GM19395 (cell line): ENCODE measurements at regions not wholly inside any gene's neighbourhood (a gene's known extent, or its start where the extent isn't known, plus 50 kb on each side); places are given as distances from the start of the nearest gene placed in this dataset.

Experiments used
- ATAC-seq: cut with Tn5 transposase; IDR thresholded peaks from one replicate; pipeline ENCODE4 v1.9.1; 2021; ENCODE audit warnings: mild to moderate bottlenecking, moderate library complexity; ENCODE audit not compliant: unreplicated experiment

DNA sequence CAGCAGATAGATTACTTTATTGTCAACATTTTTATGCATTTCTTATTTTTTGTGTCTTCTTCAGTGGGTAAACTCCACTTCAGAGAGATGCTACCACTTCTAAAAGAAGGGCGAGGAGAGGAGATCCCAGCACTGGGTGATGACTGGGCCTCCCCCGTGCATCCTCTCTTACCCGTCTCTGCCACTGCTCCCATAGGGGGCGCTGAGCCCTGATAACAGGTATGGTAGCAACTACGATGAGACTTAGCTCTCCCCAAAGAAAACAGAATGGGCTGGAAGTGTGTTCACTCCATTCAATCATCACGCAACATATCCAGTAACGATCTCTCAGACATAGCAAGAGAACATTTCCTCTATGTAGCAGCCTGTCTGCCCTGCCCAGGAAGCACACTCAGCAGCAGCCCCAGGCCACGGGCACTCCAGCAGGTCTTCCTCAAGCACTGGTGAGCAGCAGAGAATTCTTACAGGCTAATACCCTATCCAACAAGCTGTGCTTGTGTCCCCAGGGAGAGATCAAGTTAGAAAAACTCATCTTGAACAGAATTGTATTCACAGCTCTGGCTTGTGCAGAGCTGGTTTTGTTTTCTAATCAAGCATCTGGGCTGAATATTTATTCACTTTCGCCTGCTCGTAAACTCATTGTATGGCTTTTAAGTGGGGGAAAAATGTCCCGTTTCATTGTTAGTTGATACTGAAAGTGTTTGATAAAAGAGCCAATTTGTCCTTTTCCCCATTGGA is 533.1 kb upstream of the CDH4 start:
- no peak for ATAC-seq

DNA sequence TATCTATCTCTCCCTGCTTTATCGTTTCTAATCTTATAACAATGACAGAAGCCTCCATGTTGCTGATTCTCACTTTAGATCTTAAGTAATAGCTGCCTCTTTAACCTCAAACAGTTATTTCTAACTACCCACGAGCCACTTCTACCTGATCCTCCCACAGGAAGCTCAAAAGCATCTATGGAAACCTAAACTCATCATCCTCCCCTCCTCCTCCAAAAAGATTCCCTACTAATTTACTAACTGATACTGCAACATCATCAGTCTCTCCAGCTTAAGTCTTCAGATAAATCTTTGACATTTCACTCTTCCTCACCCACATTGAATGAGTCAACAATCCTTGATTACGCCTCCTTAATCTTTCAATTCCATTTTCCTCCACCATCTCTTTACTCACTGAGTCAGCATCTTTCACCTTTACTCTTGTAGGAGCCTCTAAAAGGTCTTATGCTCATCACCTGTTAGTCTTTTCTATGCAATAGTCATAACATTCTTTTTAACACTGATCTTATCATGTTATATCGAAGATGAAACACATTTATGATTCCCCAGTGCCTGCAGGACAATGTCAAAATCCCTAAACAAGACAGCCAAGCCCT is 526.7 kb upstream of the CDH4 start:
- ATAC-seq: no peak

DNA sequence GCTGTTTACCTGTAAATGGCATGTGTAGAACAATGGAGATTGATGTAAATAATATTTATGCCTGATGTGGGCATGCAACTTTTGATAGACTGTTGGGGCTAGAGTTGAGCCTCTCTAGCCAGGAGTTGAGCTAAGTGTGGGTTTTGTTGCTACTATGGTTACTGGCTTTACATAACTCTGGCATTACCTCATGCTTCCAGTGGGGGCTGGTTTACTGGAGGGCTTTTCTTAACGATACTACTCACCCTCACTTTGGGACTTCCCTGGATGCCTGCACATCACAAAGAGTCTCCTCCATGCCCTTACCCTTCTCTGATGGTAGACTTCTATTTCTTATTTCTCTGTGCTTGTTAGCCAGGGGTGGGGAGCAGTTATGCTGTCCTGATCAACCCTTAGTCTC is 524.6 kb upstream of the CDH4 start:
- ATAC-seq: no peak

DNA sequence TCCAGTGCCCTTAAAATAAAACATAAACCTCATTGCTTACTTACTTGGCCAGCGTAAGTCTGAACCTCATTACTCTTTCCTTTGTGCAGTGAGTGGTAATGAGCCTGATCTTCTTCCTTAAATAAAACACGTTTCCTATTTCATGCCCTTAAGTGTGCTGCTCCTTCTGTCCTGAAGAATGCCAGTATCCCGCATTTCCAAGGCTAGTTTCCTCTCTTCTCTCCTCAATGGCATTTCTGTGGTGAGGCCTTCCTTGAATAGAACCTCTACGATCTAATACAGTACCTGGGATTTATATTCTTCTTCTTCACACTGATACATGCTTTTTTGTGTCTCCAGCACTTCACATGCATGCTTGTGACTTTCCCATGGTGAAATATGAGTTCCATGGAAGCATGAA is 523.4 kb upstream of the CDH4 start:
- no peak for ATAC-seq

DNA sequence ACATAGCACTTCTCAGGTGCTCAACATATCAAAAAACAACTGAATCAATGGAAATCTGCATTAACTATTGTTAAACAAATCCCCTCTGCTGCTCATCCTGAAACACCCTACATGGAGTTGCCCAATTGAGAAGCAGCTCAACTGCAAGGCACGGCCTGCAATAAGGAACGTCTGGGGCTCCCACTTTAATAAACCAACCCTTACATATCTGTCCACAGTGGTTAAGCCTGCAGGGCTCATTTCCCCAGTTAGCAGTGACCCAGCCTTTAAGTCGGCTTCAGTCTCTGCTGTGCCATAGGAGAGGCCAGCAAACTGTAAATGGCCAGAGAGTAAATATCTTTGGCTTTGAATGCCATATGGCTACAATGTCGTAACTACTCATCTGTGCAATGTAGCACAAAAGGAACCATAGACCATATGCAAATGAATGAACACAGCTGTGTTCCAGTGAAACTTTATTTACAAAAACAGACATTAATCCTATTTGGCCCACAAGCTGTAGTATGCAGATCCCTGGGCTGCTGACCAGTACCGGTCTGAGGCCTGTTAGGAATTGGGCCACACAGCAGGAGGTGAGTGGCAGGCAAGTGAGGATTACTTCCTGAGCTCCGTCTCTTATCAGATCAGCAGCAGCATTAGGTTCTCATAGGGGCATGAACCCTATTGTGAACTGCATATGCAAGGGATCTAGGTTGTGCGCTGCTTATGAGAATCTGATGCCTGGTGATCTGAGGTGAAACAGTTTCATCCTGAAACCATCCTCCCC is 522.7 kb upstream of the CDH4 start:
- no peak for ATAC-seq

- no peak for ATAC-seq
Observed at GRCh38 chr20:60732322-60732721, 519.7 kb upstream of the CDH4 start.

- no peak for ATAC-seq
Observed at GRCh38 chr20:60748086-60748485, 504.0 kb upstream of the CDH4 start.

GRCh38 chr20:60749804-60750602 is 502.1 kb upstream of the CDH4 start:
- no peak for ATAC-seq

DNA sequence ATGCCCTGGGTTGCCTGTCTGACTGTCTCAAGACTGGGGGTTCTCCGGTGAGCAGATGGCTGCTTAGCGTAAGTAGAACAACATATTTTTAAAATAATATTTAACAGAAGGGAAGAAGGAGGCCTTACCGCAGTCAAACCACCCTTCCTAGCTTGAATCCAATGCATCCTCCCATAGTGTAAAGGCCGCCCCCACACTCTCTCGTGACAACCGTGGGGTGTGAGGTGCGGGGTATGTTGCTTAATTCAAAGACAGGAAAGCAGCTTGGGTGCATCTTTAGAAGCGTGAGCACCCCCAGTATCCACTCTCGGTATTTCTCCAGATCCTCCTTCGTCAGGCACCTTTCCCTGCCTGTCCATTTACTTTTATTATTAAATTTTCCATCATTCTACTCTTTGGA is 501.2 kb upstream of the CDH4 start:
- ATAC-seq: no peak

- no peak for ATAC-seq
Observed at GRCh38 chr20:60751826-60752225, 500.2 kb upstream of the CDH4 start.

- ATAC-seq: no peak
Observed at GRCh38 chr20:60752741-60753420, 499.2 kb upstream of the CDH4 start.

- no peak for ATAC-seq
Observed at GRCh38 chr20:60754856-60755255, 497.2 kb upstream of the CDH4 start.

DNA sequence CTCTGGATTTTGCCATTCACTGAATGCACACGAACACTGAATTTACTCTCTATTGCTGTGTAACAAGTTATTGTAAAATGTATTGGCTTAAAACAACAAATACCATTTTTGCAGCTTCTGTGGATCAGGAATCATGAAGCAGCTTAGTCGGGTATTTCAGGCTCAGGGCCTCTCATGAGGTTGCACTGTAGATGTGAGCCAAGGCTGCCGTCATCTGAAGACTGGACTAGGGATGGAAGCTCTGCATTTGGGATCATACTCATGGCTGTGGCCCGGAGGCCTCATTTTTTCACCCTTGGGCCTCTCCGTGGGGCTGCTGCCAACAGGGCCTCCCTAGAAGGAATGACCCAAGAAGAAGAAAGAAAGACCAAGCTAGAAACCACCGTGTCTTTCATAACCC is 492.4 kb upstream of the CDH4 start:
- ATAC-seq: no peak

- no peak for ATAC-seq
Observed at GRCh38 chr20:60760256-60761000, 491.6 kb upstream of the CDH4 start.

GRCh38 chr20:60761056-60761455 is 491.0 kb upstream of the CDH4 start:
- ATAC-seq: no peak

DNA sequence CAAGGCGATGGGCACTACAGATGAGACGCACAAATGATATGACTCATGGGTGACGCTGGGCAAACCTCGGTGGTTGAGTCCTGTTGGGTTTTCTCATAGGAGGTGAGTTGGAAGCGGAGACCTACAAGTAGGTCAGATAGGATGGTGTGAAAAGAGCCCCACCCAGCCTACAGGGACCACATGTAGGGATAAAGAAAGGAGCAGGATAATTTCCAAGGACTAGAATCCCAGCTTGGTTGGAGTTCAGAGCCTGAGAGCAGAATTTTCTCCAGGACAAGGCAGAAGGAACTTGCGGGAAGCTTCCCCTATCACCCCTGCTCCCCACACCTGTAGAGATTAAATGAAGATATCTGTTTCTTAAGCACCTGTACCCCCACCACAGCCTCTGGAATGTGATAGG is 489.7 kb upstream of the CDH4 start:
- ATAC-seq: no peak

DNA sequence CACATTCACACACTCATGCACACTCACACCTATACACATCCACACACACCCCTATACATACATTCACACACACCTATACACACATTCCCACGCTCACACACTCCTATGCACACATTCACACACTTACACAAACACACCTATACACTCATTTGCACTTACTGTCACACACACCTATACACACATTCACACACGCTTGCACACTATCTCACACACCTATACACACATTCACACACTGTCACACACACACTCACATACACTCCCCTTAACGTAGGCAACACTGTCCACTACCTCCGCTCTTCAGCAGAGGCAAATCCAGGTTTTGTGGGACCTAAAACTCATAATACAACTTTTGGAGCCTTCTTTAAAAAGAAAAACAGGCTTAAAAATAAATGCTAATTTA is 487.7 kb upstream of the CDH4 start:
- ATAC-seq: no peak

DNA sequence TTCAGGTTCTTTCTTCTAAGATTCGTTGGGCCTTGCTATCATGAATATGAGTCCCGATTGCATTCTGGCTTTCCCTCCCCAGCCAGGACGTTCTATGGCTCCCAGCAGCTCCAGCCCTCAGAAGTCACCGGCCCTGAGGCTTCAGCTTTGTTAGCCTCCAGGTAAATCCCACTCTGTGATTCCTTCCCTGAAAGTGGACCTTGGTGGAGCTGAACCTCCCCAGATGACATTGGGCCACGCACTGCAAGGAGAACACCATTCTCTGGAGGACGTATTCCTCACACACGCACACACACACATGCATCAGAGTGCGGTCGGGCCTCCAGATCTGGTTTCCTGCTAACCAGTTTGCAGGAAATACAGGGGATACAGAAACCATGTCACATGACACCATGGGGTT is 487.3 kb upstream of the CDH4 start:
- ATAC-seq: no peak

GRCh38 chr20:60765821-60766403 is 486.1 kb upstream of the CDH4 start:
- no peak for ATAC-seq

- no peak for ATAC-seq
Observed at GRCh38 chr20:60768216-60768615, 483.8 kb upstream of the CDH4 start.
